Esophagus (tissue), 2 donors: ENCODE measurements at regions not wholly inside any gene's neighbourhood (a gene's known extent, or its start where the extent isn't known, plus 50 kb on each side); places are given as distances from the start of the nearest gene placed in this dataset.

Experiments
- H3K27ac ChIP-seq, 2 donors: one replicate each; pipeline ENCODE4 v1.5.1; 2013; ENCODE audit warnings: low read depth in 2 of 2, mild to moderate bottlenecking in 2 of 2, inconsistent platforms in 1 of 2, low read length in 1 of 2, moderate library complexity in 1 of 2
- H3K27me3 ChIP-seq, 2 donors: one replicate each; pipeline ENCODE4 v1.6.1; 2013; ENCODE audit warnings: low read length in 2 of 2, control low read depth in 1 of 2, mild to moderate bottlenecking in 1 of 2; ENCODE audit not compliant: insufficient read depth in 2 of 2, control insufficient read depth in 1 of 2
- H3K36me3 ChIP-seq, 2 donors: one replicate each; pipeline ENCODE4 v1.6.1; 2013; ENCODE audit warnings: low read length in 1 of 2; ENCODE audit not compliant: control insufficient read depth in 2 of 2, insufficient read depth in 2 of 2
- H3K4me1 ChIP-seq, 2 donors: one replicate each; pipeline ENCODE4 v1.6.1; 2013; ENCODE audit warnings: low read length in 1 of 2; ENCODE audit not compliant: control insufficient read depth in 2 of 2, insufficient read depth in 2 of 2
- H3K4me3 ChIP-seq, 2 donors: one replicate each; pipeline ENCODE4 v1.5.1; 2013; ENCODE audit warnings: low read length in 2 of 2, mild to moderate bottlenecking in 2 of 2, low read depth in 1 of 2, moderate library complexity in 1 of 2
- H3K9me3 ChIP-seq, 2 donors: one replicate each; pipeline ENCODE4 v1.6.1; 2013; ENCODE audit warnings: mild to moderate bottlenecking in 2 of 2, low read depth in 1 of 2, low read length in 1 of 2, moderate library complexity in 1 of 2; ENCODE audit not compliant: control insufficient read depth in 2 of 2, insufficient read depth in 1 of 2
- WGBS, 2 donors: extraction: QIAGEN DNeasy Blood & Tissue Kit; methylation state at CpG; one replicate each; pipeline ENCODE4 v1.1.7; 2013; 5-methylcytosine and 5-hydroxymethylcytosine counted together
- donor health status: healthy with polysubstance abuse.
- donor health status: Bipolar disorder and iron deficiency.

DNA sequence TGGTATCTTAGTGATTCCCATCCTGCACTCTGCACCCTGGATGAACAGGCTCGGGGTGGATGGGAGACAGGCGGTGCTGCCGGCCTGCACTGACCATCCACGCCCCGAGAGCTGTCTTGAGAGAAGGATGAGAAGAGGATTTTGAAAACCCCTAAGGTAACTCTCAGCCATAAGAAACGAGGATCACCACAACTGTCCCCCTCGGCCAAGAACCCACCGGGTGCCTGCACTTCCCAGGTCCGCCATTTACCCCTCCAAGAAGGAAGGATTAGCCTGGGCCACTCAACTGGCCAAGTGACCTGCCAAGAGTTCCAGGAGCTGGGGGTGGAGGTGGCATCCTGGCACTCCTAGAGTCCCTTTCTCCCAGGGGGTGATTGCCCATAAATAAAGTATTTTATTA lies 302.4 kb upstream of the TNRC6C start:
- H3K4me3 ChIP-seq: no peak overlapping the region
- no peak overlapping the region for H3K27ac ChIP-seq
- H3K27me3 ChIP-seq: no peaks in the 10 kb centered on the region
- peaks cover 0 to 4% of the 10 kb centered on the region in 2 donors for H3K4me1 ChIP-seq
- H3K9me3 ChIP-seq: no peaks in the 10 kb centered on the region
- H3K36me3 ChIP-seq: no peaks in the 10 kb centered on the region
- 83 to 87% methylated on average over 9 of the region's 9 CpGs for WGBS, 2 donors

DNA sequence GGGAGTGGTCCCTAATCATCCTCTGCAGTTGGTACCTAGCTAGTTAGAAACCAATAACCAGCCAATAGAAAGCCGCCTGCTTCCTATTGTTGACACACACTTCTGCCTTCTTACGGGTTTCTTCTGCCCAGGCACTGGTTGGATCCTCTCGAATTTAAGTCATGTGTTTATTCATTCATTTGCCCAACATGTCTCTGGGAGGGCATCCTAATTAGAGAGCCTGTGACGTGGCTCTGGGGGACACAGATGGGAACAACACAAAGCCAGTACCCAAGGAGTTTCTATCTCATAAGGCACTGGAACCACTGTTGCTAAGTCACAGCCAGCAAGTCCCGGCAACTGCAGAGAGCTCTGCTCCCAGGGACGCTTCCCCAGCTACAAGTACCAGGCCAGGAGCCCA lies 300.7 kb upstream of the TNRC6C start:
- Histone ChIP-seq H3K9me3 (no peaks in the 10 kb centered on the region), H3K4me1 (peaks cover 0 to 4% of the 10 kb centered on the region in 2 donors), H3K27ac (no peak overlapping the region), H3K27me3 (no peaks in the 10 kb centered on the region), H3K36me3 (no peaks in the 10 kb centered on the region), H3K4me3 (no peak overlapping the region)
- 81% methylated on average over 6 of the region's 6 CpGs for WGBS, 2 donors

DNA sequence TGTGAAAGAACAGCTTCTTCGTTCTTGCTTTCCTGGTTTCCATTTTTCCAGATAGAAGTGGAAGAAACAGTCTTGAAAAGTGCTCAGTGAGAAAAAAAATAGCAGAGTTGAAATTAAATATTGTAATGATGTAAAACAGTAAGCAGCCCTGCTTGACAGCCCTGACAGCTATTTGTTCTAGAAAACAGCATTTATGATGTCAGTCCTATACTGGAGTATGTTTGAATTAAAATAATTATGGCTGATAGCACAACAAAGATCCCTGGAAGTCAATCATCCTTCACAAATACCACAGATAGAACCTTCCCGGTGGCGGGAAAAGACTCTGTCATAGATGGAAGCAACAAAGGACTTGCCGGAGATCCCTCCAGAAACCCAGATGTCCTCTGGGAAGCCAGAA lies 298.0 kb upstream of the TNRC6C start:
- Histone ChIP-seq H3K27me3 (no peaks in the 10 kb centered on the region), H3K4me3 (no peak overlapping the region), H3K4me1 (no peaks in the 10 kb centered on the region), H3K9me3 (no peaks in the 10 kb centered on the region), H3K27ac (no peak overlapping the region), H3K36me3 (no peaks in the 10 kb centered on the region)
- WGBS, 2 donors: 87 to 91% methylated on average over 4 of the region's 4 CpGs

DNA sequence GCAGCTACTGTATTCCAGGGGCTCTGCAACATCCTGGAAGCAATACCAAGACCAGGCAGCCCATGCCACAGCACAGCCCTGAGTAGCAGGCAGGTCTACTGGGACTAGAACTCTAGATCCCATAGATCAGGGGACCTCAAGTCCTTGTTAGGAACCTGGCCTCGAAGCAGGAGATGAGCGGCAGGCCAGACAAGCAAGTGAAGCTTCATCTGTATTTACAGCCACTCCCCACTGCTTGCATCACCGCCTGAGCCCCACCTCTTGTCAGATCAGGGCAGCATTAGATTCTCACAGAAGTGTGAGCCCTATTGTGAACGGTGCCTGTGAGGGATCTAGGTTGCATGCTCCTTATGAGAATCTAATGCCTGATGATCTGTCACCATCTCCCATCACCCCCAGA lies 295.7 kb upstream of the TNRC6C start:
- Histone ChIP-seq H3K9me3 (no peaks in the 10 kb centered on the region), H3K27ac (no peak overlapping the region), H3K27me3 (no peaks in the 10 kb centered on the region), H3K4me3 (no peak overlapping the region), H3K4me1 (no peaks in the 10 kb centered on the region), H3K36me3 (no peaks in the 10 kb centered on the region)
- 88 to 90% methylated on average over 4 of the region's 4 CpGs for WGBS, 2 donors

DNA sequence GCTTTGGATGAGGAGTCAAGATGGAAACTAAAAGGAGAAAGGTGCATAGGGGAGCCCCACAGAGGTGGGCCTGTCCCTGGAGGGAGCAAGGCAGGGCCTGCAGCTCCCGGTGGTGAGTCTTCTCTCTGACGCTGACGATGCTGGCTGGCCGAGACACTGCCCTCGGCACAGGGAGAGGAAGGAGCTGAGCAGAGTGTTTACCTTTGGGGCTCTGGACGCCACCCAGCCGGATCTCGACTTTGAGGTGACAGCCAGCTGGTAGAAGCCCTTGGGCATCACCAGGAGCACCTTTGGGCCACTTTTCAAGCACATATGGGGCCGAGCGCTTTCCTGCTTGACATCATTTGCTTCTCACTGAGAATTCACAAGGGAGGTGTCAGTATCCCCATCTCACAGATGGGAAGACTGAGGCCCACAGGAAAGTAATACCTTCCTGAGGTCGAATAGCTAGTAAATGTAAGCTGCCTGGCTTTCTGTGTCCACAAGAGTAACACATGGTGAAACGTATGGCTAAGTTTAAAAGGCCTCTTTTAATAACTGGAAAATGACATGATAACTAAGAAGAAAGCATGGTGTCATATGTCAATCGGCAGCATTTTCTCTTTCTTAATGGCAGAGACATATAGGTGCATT lies 294.3 kb upstream of the TNRC6C start:
- no peaks in the 10 kb centered on the region for H3K27me3 ChIP-seq
- H3K4me1 ChIP-seq: no peaks in the 10 kb centered on the region
- H3K9me3 ChIP-seq: no peaks in the 10 kb centered on the region
- H3K36me3 ChIP-seq: no peaks in the 10 kb centered on the region
- WGBS, 2 donors: 83 to 85% methylated on average over 13 of the region's 13 CpGs
- H3K4me3 ChIP-seq: no peak overlapping the region
- no peak overlapping the region for H3K27ac ChIP-seq

DNA sequence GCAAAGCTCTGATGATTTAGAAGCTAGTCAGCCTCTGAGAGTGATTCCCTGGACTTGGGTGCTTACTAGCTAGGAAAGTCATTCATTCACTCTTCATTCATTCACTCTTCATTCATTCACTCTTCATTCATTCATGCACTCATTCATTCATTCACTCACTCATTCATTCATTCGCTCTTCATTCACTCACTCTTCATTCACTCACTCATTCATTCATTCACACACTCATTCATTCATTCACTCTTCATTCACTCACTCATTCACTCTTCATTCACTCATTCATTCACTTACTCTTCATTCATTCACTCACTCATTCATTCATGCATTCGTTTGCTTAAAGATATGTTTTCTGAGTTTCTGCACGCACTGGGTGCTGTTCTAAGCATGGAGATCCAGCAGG lies 292.7 kb upstream of the TNRC6C start:
- no peaks in the 10 kb centered on the region for H3K27me3 ChIP-seq
- no peaks in the 10 kb centered on the region for H3K4me1 ChIP-seq
- H3K36me3 ChIP-seq: no peaks in the 10 kb centered on the region
- 80 to 91% methylated on average over 3 of the region's 3 CpGs for WGBS, 2 donors
- no peaks in the 10 kb centered on the region for H3K9me3 ChIP-seq
- no peak overlapping the region for H3K27ac ChIP-seq
- no peak overlapping the region for H3K4me3 ChIP-seq

DNA sequence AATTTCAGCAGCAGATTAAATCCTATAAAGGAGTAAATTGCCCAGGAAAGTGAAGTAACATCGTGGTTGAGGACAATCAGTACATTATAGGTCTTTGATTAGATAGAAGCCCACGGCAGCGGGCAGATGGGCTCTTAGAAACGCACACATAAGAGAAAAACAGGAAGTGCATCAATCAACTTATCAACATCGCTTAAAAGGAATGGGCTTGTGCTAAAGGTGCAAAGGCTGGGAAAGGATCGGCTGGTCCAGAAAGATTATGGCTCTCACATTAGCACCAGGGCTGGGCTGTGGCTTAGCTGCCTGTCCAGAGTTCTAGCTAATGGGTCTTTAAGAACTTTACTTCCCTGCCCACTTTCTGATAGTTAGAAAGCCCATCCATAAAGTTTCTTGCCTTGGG lies 292.0 kb upstream of the TNRC6C start:
- 28 to 51% methylated on average over 6 of the region's 6 CpGs for WGBS, 2 donors
- Histone ChIP-seq H3K9me3 (no peaks in the 10 kb centered on the region), H3K4me3 (no peak overlapping the region), H3K36me3 (no peaks in the 10 kb centered on the region), H3K27me3 (no peaks in the 10 kb centered on the region), H3K27ac (no peak overlapping the region), H3K4me1 (no peaks in the 10 kb centered on the region)

DNA sequence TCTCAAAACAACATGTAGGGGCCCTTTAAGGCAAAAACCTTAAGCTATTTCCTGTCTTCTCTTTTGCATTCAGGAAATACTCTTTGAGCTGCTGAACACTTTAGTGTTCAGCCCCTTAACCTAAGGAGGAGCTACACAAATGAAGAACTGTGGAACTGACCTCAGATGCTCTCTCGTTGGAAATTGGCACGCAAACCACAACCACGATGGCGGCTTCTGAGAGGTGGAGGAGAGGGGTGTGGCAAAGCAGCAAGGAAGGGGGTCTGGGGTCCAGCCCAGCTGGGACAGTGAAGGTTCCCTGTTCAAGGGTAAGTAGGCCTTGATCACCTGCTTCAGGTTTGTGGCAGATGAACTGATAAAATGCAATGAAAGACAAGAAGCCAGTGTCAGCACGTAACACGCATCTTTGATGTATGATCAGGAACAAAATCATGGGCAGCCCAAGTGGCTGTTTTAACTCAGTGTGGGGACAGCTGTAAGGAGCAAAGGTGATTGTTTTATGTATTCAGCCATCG lies 291.6 kb upstream of the TNRC6C start:
- Histone ChIP-seq H3K4me3 (no peak overlapping the region), H3K36me3 (no peaks in the 10 kb centered on the region), H3K27ac (no peak overlapping the region), H3K4me1 (no peaks in the 10 kb centered on the region), H3K27me3 (no peaks in the 10 kb centered on the region), H3K9me3 (no peaks in the 10 kb centered on the region)
- WGBS, 2 donors: 62 to 66% methylated on average over 7 of the region's 7 CpGs

DNA sequence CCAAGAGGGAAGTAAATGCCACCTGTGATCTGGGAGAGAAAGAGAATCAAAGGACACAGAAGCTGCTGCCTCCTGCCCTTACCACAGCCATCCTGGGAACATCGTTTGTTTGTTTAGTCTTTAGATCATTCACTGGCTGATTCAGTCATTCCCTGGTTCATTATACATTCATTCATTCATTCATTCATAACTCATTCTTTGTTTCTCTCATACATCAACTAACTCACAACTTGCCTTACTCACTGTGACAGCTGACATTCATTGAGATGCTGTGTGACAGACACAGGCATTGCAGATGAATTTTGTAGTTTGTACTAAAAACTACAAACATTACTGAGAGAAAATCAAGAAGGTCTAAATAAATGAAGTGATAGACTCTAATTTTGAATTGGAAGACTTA lies 291.0 kb upstream of the TNRC6C start:
- no peak overlapping the region for H3K27ac ChIP-seq
- H3K4me3 ChIP-seq: no peak overlapping the region
- H3K9me3 ChIP-seq: no peaks in the 10 kb centered on the region
- H3K36me3 ChIP-seq: no peaks in the 10 kb centered on the region
- WGBS, 2 donors: 52 to 56% methylated on average over 1 of the region's 1 CpG
- no peaks in the 10 kb centered on the region for H3K4me1 ChIP-seq
- H3K27me3 ChIP-seq: no peaks in the 10 kb centered on the region

DNA sequence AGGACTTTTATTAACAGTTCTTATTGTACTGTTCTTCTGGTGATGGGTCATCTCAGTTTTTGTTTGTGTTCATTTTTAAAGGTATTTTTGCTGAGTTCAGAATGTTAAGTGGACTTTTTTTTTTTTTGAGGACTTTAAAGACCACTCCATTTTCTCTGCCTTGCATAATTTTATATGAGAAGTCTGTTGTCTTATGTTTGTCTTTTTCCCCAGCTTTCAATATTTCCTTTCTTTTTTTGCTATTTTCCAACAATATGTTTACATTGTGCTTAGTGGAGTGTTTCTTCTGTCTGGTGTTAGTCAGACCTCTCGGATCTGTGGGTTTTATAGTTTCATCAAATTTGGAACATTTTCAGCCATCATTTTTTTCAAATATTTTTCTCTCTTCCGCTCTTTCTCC lies 290.0 kb upstream of the TNRC6C start:
- 72 to 80% methylated on average over 2 of the region's 2 CpGs for whole genome bisulfite sequencing, 2 donors
- H3K9me3 ChIP-seq: no peaks in the 10 kb centered on the region
- H3K27me3 ChIP-seq: no peaks in the 10 kb centered on the region
- H3K27ac ChIP-seq: no peak overlapping the region
- no peaks in the 10 kb centered on the region for H3K4me1 ChIP-seq
- H3K4me3 ChIP-seq: no peak overlapping the region
- H3K36me3 ChIP-seq: peaks cover 0 to 2% of the 10 kb centered on the region in 2 donors
